C4-2B (cell line): ENCODE measurements at regions not wholly inside any gene's neighbourhood (a gene's known extent, or its start where the extent isn't known, plus 50 kb on each side); places are given as distances from the start of the nearest gene placed in this dataset.

Experiments used
- ZFX ChIP-seq: fragments of 450-650 bp; IDR thresholded peaks from 2 replicates; pipeline ENCODE4 v1.6.1; 2017
- TF ChIP-seq, protein P1 (sequence below): fragments of 450-650 bp; conservative IDR thresholded peaks from 2 replicates; pipeline ENCODE4 v1.5.1; 2017; ENCODE audit warnings: mild to moderate bottlenecking

DNA sequence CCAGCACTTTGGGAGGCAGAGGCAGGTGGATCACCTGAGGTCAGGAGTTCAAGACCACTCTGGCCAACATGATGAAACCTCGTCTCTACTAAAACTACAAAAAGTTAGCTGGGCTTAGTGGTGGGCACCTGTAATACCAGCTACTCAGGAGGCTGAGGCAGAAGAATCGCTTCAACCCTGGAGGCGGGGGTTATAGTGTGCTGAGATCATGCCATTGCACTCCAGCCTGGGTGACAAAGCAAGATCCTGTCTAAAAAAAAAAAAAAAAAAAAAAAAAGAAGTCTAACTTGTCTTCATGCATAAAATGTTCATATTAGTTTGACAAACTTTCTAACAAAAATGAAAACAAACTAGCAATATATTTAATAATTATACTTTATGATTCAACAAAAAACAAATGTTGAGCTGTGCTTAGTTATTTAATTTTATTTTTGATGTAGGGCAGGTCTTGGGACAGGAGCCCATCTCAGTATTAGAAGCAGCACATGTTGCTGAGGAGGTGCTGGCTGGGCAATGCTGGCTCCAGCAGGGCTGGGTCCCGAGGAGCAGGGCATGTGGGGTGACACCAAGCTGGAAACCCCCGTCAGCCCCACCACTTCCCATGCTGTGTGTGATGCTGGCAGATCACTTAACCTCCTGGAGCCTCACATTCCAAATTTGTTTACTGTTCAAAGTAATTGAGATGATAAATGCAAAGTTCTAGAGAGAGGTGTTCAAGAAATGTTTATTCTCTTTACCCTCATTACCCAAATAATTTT lies 335.3 kb upstream of the KLF6 start:
- no peak for TF ChIP-seq ZFX
- TF ChIP-seq, protein P1, sequence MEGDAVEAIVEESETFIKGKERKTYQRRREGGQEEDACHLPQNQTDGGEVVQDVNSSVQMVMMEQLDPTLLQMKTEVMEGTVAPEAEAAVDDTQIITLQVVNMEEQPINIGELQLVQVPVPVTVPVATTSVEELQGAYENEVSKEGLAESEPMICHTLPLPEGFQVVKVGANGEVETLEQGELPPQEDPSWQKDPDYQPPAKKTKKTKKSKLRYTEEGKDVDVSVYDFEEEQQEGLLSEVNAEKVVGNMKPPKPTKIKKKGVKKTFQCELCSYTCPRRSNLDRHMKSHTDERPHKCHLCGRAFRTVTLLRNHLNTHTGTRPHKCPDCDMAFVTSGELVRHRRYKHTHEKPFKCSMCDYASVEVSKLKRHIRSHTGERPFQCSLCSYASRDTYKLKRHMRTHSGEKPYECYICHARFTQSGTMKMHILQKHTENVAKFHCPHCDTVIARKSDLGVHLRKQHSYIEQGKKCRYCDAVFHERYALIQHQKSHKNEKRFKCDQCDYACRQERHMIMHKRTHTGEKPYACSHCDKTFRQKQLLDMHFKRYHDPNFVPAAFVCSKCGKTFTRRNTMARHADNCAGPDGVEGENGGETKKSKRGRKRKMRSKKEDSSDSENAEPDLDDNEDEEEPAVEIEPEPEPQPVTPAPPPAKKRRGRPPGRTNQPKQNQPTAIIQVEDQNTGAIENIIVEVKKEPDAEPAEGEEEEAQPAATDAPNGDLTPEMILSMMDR = no peak
